Left renal cortex interstitium (tissue), 4 donors: ENCODE measurements at regions not wholly inside any gene's neighbourhood (a gene's known extent, or its start where the extent isn't known, plus 50 kb on each side); places are given as distances from the start of the nearest gene placed in this dataset.
"Not testable (repeated sequence)": the region's sequence is repeated elsewhere in the genome, so short reads cannot be mapped to it uniquely, and the experiment has no call there.

Experiments used
- DNase-seq, 4 donors: peaks; one replicate each; pipeline ENCODE4 v3.0.0-alpha.2; 2013; ENCODE audit warnings: low read depth in 4 of 4, low spot score in 2 of 4, missing footprints in 1 of 4

DNA sequence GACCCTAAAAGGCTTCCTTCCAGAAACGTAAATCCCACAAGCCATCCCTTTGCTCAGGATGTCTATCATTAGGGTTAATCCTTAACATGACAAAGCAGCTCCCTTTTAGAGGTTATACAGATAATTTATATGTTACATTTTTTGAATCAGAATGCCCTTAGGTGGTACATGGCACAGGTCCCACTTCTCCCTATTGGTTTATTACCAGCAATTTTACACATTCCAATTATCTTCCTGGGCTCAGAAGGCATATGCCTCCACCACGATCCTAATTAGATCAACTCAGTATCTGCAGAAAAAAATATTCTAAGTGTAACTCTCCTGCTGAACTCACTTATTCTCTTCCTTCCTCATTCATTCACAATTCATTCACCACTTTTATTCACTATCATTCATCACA lies 507.0 kb upstream of the MAP2 start:
- no peak for DNase-seq

DNA sequence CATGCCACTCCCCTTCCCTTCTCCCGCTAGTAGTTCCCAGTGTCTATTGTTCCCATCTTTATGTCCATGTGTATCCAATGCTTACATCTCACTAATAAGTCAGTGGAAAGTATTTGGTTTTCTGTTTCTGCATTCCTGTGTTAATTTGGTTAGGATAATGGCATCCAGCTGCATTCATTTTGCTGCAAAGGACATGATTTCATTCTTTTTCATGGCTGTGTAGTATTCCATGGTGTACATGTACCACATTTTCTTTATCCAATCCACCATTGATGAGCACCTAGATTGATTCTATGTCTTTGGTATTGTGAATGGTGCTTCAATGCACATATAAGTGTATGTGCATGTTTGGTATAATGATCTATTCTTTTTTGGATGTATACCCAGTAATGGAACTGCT lies 502.5 kb upstream of the MAP2 start:
- not testable (repeated sequence) for DNase-seq

DNA sequence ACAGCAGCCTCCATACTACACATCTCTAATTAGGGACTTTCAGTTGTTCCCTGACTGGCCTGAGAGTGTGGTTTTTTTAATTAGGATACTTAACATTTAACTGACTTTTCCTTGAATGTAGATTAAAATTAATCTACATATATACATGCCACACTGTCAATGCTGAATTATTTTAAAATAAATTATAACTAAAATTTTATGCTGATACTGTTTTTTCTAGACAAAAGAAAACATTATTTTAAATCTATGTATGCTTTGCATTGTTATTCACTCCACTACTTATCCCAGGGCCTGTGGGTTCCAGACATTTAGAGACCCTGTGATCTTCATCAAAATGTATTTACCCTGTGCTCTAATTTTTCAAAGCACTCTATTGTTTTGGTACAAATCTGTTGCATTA lies 496.0 kb upstream of the MAP2 start:
- DNase-seq = no peak

DNA sequence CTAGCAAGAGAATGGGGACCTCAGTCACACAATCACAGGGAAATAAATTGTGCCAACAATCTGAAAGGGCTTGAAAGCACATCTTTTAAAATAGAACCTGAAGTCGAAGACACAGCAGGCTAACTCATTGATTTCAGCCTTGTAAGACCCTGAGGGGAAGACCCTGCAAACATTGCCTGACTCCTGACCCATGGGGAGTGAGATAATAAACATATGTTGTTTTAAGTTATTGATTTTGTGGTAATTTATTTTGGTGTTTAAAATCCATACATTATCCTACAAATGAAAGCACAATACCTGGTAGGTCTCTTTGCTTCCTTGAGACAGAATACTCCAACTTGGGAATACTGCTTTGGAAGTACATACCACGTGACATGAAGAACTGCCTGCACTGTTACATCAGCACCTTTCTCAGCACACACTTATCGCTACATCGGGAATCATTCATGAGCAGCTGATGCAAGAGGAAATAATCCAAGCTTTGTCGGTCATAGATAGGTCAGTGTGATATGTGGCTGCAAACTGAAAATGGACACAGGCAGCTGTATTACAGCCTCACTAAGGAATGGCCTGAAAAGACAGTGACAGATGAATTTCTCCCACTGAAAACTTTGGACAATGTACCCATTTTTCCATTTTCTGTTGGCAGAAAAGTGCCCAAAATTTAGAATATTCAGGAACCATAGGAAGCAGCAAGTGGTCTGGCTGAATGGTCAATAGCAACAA lies 494.5 kb upstream of the MAP2 start:
- DNase-seq = peak in 2 of 4 donors; percentile 0

DNA sequence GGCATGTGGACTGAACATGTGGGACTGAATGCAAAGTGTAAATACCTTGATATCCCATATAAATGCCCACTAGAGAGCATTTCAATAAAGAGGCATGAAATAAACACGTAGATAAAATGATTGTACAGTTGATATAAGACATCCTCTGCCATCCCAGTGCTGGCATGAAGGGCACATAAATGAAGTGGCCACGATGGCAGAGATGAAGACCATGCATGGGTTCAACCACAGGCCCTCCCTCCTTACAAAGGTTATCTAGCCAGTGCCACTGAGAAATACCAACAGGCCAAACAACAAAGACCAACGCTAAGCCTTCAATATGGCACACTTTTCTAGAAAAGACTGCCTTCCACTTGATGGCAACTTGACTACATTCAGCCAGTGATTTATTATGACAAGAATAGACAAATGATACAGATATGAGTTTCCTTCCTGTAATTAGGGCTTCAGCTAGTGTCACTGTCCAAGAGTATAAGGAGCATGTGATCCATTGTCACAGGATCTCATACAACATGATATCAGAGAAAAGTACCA lies 493.9 kb upstream of the MAP2 start:
- DNase-seq = no peak

DNA sequence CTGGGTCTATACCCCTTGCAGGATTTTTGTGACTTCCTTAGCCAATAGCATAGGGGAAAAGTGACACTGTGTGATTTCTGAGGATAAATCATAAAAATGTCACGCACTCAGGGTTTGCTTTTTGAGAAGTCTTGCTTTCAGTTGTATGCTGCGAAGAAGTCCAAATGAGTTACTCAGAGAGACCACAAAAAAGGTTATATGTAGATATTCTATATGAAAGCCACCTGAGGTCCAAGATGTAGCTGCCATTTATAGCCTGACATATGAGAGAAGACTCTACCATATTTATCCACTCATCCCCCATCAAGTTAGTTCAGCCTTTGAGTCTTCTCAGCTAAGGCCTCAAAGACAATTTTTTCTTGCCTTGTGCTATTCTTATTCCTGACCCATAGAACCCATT lies 488.3 kb upstream of the MAP2 start:
- no peak for DNase-seq

DNA sequence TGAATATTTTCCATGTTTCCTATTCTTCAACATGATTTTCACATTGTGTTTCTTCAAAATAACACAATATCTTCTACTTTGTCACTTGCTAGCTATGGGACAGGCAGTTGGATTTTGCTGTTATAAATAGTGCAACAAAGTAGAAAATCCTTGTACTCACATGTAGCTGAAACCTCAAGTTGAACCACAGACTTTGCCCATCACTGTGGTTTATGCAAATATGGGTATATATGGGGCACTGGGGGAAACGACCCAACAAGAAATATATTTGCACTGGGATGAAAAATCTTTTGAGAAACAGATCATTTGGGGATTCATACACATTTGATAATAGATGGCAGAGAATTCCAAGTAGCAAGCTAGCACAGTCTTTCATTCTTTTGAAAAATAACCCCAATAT lies 486.3 kb upstream of the MAP2 start:
- no peak for DNase-seq

DNA sequence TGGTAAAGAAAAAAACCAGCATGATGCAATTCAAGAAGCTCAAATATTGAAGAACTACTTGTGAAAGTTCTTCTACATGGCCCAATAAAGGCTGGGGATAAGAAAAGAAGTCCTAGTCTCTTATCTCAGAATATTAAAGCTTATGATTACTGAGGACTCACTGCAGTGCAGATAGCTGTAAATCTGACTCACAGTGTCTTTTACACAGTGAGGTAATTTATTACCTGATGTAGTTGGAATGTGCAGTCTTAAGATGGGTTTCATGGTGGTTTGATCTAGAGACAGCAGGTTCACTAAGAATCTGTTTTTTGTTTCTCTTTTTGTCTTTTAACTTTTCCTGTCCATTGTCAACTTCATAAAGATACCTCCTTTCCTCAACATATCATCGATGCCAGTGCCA lies 484.0 kb upstream of the MAP2 start:
- DNase-seq = no peak

DNA sequence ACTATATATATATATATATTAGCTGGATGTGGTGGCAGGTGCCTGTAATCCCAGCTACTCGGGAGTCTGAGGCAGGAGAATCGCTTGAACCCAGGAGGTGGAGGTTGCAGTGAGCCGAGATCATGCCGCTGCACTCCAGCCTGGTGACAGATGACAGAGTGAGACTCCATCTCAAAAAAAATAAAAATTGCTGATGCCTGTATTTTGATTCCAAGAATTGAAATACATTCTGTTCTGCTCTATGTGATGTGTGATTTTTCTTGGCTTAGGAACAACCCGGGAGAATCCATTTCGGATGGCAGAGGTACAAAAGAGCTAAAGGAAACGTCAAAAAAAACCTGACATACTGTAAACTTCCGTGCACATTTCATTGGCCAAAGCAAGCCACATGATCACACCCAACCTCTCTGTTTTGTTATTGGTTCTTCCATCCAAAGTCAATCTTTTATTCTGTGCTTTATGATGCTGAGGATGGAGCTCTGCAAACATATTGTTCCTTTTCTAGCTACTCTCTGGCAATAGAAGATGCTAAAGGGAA lies 478.1 kb upstream of the MAP2 start:
- no peak for DNase-seq

DNA sequence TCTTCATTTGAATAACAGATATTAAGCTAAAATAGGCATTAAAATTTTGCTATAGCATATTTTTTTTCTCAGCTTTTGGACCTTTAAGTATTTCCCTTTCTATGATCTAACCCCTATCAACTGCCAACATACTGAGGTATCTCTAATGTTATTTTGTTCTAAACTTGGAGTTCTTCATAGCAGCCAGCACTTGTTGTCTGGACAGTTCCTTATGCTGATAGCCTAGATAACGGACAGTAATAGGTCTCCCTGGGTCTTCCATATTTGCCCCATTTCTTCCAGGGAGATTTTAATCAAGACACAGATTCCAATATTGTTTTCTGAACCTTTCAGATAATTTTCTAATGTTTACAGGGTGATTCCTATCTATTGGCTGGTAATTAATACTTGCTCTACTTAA lies 475.8 kb upstream of the MAP2 start:
- DNase-seq = no peak

DNA sequence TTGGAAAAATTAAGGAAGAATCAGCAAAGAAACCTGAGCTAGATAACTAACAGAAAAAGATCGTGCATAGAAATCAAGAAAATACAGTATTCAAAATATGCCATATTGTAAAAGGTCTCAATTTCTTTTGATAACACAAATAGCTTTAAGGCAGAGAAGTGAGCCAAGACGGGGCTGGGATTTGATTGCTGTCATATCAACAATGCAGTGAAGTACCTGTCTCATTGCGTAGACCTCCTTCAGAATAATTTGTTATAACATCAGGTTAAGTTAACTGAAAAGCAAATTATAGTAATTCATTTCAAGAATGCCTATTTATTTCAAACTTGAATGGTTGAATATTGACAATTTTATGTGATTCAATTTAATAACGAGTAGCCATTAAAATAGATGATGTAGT lies 453.8 kb upstream of the MAP2 start:
- DNase-seq = no peak

DNA sequence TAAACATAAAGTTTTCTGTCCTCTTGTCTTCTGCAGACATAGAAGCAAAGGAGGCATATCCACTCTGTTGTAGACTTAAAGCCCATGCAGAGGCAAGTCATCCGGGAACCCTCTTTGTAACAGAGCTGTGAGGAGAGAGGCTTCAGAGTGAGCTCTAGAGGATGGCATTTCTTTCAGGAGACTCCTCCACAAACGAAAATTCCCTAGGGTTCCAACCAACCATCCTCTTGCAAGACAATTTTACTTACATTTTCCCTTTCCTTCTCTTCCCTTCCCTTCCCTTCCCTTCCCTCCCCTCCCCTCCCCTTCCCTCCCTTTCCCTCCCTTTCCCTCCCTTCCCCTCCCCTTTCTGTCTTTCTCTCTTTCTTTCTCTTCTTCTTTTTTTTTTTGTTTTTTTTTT lies 446.3 kb upstream of the MAP2 start:
- no peak for DNase-seq

DNA sequence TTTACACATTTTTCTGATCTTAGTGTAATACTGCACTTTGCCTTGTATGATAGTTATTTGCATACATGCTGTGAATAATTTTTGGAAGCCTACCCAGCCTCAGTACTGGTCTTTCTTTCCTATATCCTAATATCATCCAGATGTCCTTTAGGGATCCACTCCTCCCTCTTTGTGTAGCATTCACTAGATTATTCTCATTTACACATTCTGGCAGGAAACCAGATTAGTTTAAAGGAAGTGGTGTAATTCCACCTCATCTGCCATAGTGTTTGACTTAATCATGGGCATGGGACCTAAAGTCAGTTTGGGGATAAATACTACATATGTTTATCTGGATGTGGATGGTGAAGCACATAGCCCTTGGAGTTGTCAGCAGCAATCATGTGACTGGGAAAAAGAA lies 444.9 kb upstream of the MAP2 start:
- no peak for DNase-seq

DNA sequence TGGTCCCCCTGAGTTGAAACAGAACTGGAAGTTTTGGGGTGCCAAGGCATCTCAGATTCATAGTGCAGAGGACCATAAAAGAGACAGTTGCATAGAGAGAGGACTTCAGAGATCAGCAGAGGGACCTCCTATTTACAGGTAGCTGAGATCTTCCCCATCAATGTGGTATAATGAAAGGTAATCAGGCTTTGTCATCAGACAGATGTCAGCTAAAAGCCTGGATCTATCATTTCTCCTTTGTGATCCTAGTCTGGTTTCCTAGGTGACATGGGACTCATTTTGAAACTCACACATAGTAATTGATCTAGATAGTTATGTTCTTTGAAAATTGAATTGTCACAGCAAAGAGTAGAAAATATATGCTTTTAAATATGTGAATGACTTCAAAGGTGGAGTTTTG lies 443.5 kb upstream of the MAP2 start:
- DNase-seq = no peak

DNA sequence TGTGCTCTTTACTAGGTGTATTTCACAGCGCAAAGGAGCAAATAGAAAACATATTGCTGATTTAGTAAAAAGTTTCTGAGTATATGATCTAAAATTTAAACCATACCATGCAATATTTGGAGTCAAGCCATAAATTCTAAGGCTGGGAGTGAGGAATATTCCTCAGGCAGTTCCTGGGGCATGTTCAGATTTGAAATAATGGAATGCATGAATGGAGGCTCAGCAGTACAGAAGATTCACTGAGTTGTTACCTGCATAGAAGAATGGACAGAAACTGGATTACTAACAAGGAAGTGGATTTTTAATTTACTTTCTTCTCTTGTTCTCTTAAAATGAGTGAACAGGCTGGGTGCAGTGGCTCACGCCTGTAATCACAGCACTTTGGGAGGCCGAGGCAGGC lies 441.0 kb upstream of the MAP2 start:
- DNase-seq = no peak

DNA sequence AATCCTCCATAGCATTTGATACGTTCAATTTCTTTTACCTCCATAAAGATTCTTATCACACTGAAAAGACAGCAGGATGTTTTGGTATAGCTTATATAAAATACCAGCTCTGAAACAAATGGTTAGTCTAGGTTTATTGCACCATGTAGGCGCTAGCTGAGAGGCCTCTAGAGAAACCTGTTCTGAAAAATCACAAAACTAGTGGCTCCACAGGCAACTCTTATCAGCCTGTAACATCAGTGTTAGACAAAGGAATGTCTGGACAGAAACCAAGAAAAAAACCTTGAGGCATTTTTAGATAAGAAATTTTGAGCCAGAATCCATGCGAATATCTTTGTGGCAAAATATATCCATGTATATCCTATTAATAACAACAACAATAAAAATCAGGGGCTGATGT lies 440.4 kb upstream of the MAP2 start:
- DNase-seq = no peak

DNA sequence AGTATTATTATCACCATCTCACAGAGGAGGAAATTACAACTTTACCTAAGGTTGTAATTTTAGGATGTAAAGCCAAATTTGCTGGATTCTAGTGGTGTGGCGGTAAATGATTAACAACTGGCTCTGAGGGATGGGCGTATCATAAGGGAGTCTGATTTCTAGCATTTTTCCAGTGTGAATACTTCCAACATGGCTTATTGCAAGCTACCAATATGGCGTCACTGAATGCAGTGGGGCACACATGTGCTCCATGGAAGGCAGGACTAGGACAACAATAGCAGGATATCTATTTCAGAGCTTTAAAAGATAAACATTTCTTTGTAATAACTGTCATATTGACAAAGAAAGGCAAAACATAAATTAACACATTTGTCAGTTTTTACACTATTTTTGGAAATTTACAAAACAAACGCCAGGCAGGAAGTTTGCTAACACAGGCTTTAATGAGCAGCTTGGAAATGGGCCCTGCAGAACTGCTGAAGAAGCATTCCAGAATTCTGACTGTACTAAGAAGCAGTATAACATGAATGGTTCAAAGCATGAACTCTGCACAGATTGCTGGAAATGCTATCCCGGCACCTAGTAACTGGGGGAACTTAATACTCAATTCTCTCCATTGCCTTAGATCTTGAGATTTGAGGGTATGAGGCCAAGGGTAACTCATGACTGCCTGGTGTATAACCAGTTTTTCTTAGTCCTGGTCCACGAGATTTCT lies 439.3 kb upstream of the MAP2 start:
- no peak for DNase-seq

DNA sequence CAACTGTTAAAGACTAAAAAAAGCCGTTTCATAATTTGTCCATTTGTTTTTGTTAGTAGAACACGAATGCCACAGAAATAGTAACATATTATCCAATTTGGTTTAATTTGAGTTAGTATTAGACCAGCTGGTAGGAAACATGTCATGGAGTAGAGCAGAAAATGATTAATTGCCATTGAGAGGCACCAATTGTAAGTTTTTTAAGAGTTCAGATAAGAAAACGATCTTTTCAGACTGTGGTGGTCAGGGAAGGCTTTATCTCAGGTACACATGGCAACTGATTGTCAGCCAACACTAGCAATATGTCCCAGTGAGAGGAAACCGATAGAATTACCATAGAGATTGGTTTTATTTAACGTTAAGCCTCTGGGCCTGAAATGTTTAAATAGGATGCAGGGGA lies 438.2 kb upstream of the MAP2 start:
- no peak for DNase-seq

DNA sequence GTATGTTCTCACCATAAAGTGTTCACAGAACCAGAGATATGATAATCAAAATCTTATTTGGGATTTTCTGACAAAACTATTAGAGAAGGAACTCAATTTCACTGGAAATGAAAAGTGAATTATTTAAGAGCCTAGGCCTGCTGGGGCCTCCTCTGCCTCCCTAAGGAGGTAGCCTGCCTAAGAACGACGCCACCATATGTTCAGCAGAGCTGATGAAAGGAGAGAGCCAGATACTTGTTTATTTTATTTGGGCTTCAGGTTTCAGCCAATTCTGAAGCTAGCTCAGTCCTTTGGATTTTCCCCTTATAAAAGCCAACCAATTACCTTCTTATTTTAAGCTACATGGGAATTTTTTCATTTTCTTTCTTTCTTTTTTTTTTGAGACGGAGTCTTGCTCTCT lies 433.1 kb upstream of the MAP2 start:
- DNase-seq = no peak

DNA sequence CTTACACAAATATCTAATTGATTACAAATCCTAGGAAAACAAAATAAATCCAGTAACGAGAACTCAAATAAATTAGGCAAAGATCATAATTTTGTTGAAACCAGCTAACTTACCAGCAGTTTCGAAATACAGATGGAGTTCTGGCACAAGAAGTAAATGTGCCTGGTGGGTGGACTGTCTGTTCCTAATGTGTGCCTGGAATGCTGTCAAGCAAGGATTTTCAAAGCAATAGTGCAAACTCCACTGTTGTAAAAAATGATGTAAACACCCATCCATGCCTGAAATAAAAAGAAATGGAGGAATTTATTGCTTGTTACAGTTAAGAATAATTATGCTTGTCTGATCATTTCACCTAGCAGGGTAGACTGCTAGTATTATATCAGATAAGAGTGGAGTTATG lies 423.9 kb upstream of the MAP2 start:
- DNase-seq = no peak

DNA sequence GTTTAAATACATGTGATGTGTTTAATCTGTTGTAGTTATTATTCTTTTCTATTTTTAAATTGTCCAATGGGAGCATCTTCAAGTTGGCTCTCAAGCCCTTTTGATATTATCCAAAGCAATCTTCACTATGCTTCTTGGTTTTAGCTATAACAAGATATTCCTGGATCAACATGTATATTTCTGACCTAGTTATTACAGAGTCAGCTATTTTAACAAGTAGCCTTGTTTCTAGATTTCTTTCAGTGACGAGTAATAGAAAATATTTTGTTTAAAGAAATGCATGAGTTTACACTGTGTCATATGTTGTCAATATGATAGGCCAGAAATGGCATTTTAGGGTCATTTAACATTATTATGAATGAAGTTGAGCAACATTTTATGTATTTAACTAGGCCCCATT lies 421.8 kb upstream of the MAP2 start:
- no peak for DNase-seq

DNA sequence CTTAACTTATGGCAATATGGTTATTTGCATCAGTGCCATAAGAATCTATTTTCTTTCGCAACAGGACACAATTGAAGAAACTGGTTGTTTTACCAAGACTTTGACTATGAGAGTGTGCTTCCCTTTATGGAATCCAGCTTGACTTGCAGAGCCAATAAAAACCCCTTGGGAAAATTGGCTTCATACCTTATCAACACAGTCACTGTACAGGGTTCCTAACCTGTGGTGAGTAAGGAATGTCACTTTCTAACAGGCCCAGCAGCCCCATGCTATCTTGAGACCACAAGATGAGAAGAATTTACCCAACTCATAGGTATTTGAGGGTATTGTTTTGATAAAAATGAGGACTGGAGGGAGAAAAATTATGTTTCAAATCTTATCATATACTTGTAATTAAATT lies 418.5 kb upstream of the MAP2 start:
- no peak for DNase-seq
